ENCODE measurements at regions not wholly inside any gene's neighbourhood (a gene's known extent, or its start where the extent isn't known, plus 50 kb on each side); places are given as distances from the start of the nearest gene placed in this dataset.

GRCh38 chr2:103235283-103235682 lies 473.5 kb downstream of the TMEM182 start:
- no peak for TF ChIP-seq POLR2A (IDR thresholded peaks at IDR 0.05)
- TF ChIP-seq CTCF (IDR thresholded peaks at IDR 0.05), result no peak
- TF ChIP-seq POLR2AphosphoS5 (IDR thresholded peaks at IDR 0.05), result no peak
- no peak for TF ChIP-seq EP300 (IDR thresholded peaks at IDR 0.05)
